Fibroblast of lung (primary cell): ENCODE measurements at regions not wholly inside any gene's neighbourhood (a gene's known extent, or its start where the extent isn't known, plus 50 kb on each side); places are given as distances from the start of the nearest gene placed in this dataset.

Source experiments
- EZH2 ChIP-seq: IDR thresholded peaks from 2 replicates; pipeline ENCODE4 v1.5.1; 2012; ENCODE audit warnings: low read length, control low read depth, mild to moderate bottlenecking; ENCODE audit errors: missing control alignments
- TF ChIP-seq, protein P1 (sequence below), 2 donors: IDR thresholded peaks in 1 of 2; conservative IDR thresholded peaks in 1 of 2; 1 replicate in 1 of 2; 2 replicates in 1 of 2; pipeline ENCODE4 v1.5.1; 2011 to 2012; ENCODE audit warnings: low read length in 2 of 2, control low read depth in 1 of 2, inconsistent platforms in 1 of 2, low read depth in 1 of 2, mild to moderate bottlenecking in 1 of 2

DNA sequence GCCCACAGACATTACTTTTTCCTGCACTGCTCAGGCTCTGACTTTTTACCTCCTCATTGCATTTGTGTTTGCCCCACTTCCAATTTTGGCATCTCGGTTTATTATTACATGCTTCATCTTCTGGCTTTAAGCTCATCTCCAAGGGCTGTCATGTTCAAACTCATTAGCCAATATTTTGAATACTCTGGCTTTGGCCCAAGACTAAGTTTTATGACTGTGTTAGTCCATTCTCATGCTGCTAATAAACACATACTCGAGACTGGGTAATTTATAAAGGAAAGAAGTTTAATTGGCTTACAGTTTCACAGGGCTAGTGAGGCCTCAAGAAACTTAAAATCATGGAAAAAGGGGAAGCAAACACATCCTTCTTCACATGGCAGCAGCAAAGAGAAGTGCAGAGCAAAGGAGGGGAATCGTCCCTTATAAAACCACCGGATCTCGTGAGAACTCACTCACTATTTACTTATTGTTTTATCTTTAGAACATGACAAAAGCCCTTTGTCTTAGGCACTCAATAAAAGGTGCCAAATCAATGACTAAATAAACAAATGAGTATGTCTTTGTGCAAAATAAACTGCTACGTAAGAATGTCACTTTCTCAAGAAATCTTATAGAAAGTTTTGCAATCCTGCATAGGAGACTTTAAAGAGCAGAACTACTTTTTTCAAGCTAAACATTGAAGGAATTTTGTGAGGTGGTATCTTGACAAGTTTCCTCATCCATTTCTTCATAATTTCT lies 233.4 kb upstream of the SPRY2 start:
- TF ChIP-seq, protein P1, sequence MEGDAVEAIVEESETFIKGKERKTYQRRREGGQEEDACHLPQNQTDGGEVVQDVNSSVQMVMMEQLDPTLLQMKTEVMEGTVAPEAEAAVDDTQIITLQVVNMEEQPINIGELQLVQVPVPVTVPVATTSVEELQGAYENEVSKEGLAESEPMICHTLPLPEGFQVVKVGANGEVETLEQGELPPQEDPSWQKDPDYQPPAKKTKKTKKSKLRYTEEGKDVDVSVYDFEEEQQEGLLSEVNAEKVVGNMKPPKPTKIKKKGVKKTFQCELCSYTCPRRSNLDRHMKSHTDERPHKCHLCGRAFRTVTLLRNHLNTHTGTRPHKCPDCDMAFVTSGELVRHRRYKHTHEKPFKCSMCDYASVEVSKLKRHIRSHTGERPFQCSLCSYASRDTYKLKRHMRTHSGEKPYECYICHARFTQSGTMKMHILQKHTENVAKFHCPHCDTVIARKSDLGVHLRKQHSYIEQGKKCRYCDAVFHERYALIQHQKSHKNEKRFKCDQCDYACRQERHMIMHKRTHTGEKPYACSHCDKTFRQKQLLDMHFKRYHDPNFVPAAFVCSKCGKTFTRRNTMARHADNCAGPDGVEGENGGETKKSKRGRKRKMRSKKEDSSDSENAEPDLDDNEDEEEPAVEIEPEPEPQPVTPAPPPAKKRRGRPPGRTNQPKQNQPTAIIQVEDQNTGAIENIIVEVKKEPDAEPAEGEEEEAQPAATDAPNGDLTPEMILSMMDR (conservative IDR thresholded peaks at IDR 0.05 in 1 of 2, IDR thresholded peaks at IDR 0.05 in 1 of 2; ENCODE audit: low read depth in 1 of 2, low read length in 2 of 2) = no peak
- no peak for TF ChIP-seq EZH2
